AG09319 (cell line): ENCODE measurements at regions not wholly inside any gene's neighbourhood (a gene's known extent, or its start where the extent isn't known, plus 50 kb on each side); places are given as distances from the start of the nearest gene placed in this dataset.

Experiments
- DNase-seq: peaks from one replicate; pipeline ENCODE4 v3.0.0-alpha.2; 2010; ENCODE audit warnings: low read depth; ENCODE audit errors: extremely low read depth
- CTCF ChIP-seq: IDR thresholded peaks from 2 replicates; pipeline ENCODE4 v1.5.1; 2011; ENCODE audit warnings: low read depth, mild to moderate bottlenecking, inconsistent platforms, low read length, moderate library complexity

GRCh38 chr11:37812281-37812880, 1214.3 kb upstream of the RAG2 start:
- no peak for TF ChIP-seq CTCF
- no peak for DNase-seq

GRCh38 chr11:37811349-37811748, 1213.3 kb upstream of the RAG2 start:
- no peak for DNase-seq
- no peak for TF ChIP-seq CTCF

GRCh38 chr11:37804666-37805065, 1206.6 kb upstream of the RAG2 start:
- no peak for TF ChIP-seq CTCF
- DNase-seq, result no peak

- DNase-seq, result no peak
- no peak for TF ChIP-seq CTCF
Observed at GRCh38 chr11:37788141-37788877, 1190.3 kb upstream of the RAG2 start.

GRCh38 chr11:37786214-37786755, 1188.2 kb upstream of the RAG2 start:
- TF ChIP-seq CTCF, result no peak

GRCh38 chr11:37774441-37774840, 1176.4 kb upstream of the RAG2 start:
- no peak for TF ChIP-seq CTCF
- DNase-seq, result no peak

More at GRCh38 chr11:37786214-37786755, 1188.2 kb upstream of the RAG2 start:
- no peak for DNase-seq

- DNase-seq, result no peak
Observed at GRCh38 chr11:37770145-37770544, 1172.1 kb upstream of the RAG2 start.

More at GRCh38 chr11:37770145-37770544, 1172.1 kb upstream of the RAG2 start:
- no peak for TF ChIP-seq CTCF
